NB4 (cell line): ENCODE measurements at regions not wholly inside any gene's neighbourhood (a gene's known extent, or its start where the extent isn't known, plus 50 kb on each side); places are given as distances from the start of the nearest gene placed in this dataset.

ENCODE experiments used
- POLR2A ChIP-seq: IDR thresholded peaks from 2 replicates; pipeline ENCODE4 v1.6.1; 2011; ENCODE audit warnings: mild to moderate bottlenecking; ENCODE audit not compliant: insufficient read length; ENCODE audit errors: extremely low read depth
- TF ChIP-seq, protein P1 (sequence below): IDR thresholded peaks from one replicate; pipeline ENCODE4 v1.5.1; 2012; ENCODE audit warnings: low read depth, low read length
- TF ChIP-seq, protein P2 (sequence below): IDR thresholded peaks from 2 replicates; pipeline ENCODE4 v1.6.1; 2011; ENCODE audit warnings: low read depth, low read length

DNA sequence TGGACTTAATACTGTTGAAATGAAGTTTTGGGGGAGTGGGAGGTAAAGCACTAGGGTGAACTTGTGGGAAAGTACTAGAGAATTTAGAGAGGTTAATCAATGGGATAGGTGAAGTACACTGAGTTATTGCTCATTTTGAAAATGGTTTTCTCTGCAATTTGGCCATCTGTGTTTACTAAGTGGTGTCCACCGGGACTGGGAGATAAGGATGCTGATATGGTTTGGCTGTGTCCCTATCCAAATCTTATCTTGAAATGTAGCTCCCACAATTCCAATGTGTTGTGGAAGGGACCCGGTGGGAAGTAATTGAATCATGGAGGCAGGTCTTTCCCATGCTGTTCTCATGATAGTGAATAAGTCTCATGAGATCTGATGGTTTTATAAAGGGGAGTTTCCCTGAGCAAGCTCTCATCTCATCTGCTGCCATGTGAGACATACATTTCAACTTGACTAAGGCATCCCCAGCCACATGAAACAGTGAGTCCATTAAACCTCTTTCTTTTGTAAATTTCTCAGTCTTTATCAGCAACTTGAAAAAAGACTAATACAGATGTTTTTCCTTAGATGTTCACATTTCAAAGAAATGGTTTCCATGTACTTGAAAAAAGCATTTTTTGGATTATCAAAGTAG is 1569.4 kb upstream of the PRR20A start:
- TF ChIP-seq, protein P1, sequence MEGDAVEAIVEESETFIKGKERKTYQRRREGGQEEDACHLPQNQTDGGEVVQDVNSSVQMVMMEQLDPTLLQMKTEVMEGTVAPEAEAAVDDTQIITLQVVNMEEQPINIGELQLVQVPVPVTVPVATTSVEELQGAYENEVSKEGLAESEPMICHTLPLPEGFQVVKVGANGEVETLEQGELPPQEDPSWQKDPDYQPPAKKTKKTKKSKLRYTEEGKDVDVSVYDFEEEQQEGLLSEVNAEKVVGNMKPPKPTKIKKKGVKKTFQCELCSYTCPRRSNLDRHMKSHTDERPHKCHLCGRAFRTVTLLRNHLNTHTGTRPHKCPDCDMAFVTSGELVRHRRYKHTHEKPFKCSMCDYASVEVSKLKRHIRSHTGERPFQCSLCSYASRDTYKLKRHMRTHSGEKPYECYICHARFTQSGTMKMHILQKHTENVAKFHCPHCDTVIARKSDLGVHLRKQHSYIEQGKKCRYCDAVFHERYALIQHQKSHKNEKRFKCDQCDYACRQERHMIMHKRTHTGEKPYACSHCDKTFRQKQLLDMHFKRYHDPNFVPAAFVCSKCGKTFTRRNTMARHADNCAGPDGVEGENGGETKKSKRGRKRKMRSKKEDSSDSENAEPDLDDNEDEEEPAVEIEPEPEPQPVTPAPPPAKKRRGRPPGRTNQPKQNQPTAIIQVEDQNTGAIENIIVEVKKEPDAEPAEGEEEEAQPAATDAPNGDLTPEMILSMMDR: no peak
- no peak for TF ChIP-seq POLR2A
- TF ChIP-seq, protein P2, sequence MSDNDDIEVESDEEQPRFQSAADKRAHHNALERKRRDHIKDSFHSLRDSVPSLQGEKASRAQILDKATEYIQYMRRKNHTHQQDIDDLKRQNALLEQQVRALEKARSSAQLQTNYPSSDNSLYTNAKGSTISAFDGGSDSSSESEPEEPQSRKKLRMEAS: no peak
